ENCODE measurements at regions not wholly inside any gene's neighbourhood (a gene's known extent, or its start where the extent isn't known, plus 50 kb on each side); places are given as distances from the start of the nearest gene placed in this dataset.

DNA sequence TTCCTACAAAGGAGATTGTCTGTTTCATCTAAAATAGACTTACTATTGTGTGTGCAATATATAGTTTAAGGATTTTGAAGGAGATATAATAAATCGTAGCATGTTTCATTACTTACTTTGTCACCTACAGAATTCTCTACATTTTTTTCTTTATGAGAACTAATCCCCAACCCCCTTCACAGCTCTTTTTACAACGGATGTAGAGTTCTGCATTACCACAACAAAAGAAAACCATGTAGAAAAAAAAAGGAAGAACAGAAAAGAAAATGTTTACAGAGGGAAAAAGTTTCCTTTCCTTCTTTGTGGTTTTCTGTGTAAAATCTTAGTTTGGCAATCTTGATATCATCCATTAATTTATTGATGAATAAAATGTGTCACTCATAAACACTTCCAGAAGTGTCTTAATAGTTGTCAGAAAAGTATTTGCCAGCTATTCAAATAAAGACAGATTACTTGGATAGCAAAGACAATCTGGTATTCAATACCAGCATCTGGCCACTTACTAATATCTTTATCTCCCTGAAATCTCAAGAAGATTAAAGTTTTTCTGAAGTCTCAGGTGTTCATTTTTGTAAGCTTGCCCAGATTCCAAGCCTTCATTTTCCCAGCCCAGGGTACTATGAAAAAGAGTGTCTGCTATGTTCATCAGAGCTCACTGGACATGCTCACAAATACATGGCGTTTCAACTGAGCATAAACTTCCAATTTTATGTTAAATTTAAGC is 806.8 kb downstream of the PCDH19 start:
- Histone ChIP-seq H3K18ac (ENCODE audit: extremely low read depth, low read length) (no peak overlapping the region), H3K4me1 (replicated peaks in 1 of 4; ENCODE audit: control insufficient read depth in 3 of 4, insufficient read depth in 4 of 4, low read length in 3 of 4) (no peaks in the 10 kb centered on the region; a peak in 1 of 7 replicates), H3K4ac (replicated peaks; ENCODE audit: insufficient read length, low read depth, low read length) (no peak overlapping the region), H4K5ac (ENCODE audit: insufficient read length, low read depth, low read length) (peak overlapping the region; percentile 80), H3K9me3 (ENCODE audit: insufficient read depth in 2 of 2, low read depth in 1 of 2, low read length in 1 of 2) (no peaks in the 10 kb centered on the region), H3K9ac (replicated peaks in 1 of 4; ENCODE audit: extremely low read depth in 1 of 4, low read depth in 3 of 4, low read length in 3 of 4) (no peak overlapping the region), H2AK5ac (ENCODE audit: low read depth, low read length) (no peak overlapping the region), H3K79me1 (ENCODE audit: low read depth, low read length) (no peaks in the 10 kb centered on the region), H3K23ac (ENCODE audit: insufficient read length) (no peak overlapping the region), H3K14ac (ENCODE audit: insufficient read length) (no peak overlapping the region), H3K36me3 (ENCODE audit: control insufficient read depth in 2 of 4, insufficient read depth in 4 of 4, low read length in 3 of 4) (no peaks in the 10 kb centered on the region), H3K4me3 (ENCODE audit: extremely low read depth in 1 of 4, insufficient read depth in 2 of 4, low read depth in 3 of 4, low read length in 4 of 4) (peak overlapping the region in 1 of 4 experiments; percentile 12; a peak in 1 of 8 replicates), H2BK20ac (ENCODE audit: low read length) (no peak overlapping the region), H4K91ac (replicated peaks; ENCODE audit: insufficient read length, low read length) (no peak overlapping the region), H2BK12ac (ENCODE audit: low read depth, low read length) (no peak overlapping the region), H3K23me2 (ENCODE audit: low read depth, low read length) (no peaks in the 10 kb centered on the region), H3K27ac (ENCODE audit: low read depth, low read length) (no peak overlapping the region), H4K8ac (ENCODE audit: extremely low read depth, insufficient read depth, low read length) (no peak overlapping the region), H2AFZ (ENCODE audit: low read length) (no peak overlapping the region), H3K27me3 (replicated peaks in 1 of 4; ENCODE audit: control insufficient read depth in 3 of 4, extremely low read depth in 1 of 4, insufficient read depth in 3 of 4, low read length in 3 of 4) (no peaks in the 10 kb centered on the region), H3K56ac (replicated peaks; ENCODE audit: insufficient read length, low read depth, low read length) (no peak overlapping the region), H3K4me2 (ENCODE audit: insufficient read depth in 1 of 2, low read depth in 2 of 2, low read length in 2 of 2) (peak overlapping the region in 1 of 2 experiments; percentile 28; a peak in 2 of 4 replicates), H3K79me2 (ENCODE audit: control insufficient read depth in 1 of 2, insufficient read depth in 2 of 2, low read length in 2 of 2) (no peaks in the 10 kb centered on the region), H2BK5ac (ENCODE audit: low read depth, low read length) (no peak overlapping the region), H4K20me1 (replicated peaks in 1 of 2; ENCODE audit: control insufficient read depth in 1 of 2, insufficient read depth in 2 of 2, low read length in 2 of 2) (no peaks in the 10 kb centered on the region), H2BK15ac (ENCODE audit: low read length) (no peak overlapping the region), H2BK120ac (replicated peaks; ENCODE audit: low read depth, low read length) (no peak overlapping the region)
- DNase-seq (ENCODE audit: low read depth in 1 of 2, low spot score in 2 of 2) = no peak
- TF ChIP-seq KDM1A (IDR thresholded peaks at IDR 0.05; ENCODE audit: borderline replicate concordance, low read length) (no peak), BACH1 (IDR thresholded peaks at IDR 0.05; ENCODE audit: low read length) (no peak), HDAC2 (IDR thresholded peaks at IDR 0.05; ENCODE audit: borderline replicate concordance in 1 of 2, low read depth in 2 of 2, low read length in 2 of 2) (no peak), CBX5 (IDR thresholded peaks at IDR 0.05; ENCODE audit: low read depth, low read length) (no peak), SUZ12 (IDR thresholded peaks at IDR 0.05; ENCODE audit: low read length) (no peak), SP4 (IDR thresholded peaks at IDR 0.05; ENCODE audit: low read length) (no peak), TBP (IDR thresholded peaks at IDR 0.05; ENCODE audit: low read depth, low read length) (no peak), CEBPB (IDR thresholded peaks at IDR 0.05; ENCODE audit: low read depth, low read length) (no peak), SP2 (IDR thresholded peaks at IDR 0.05; ENCODE audit: low read length) (no peak), PHF8 (conservative IDR thresholded peaks at IDR 0.05; ENCODE audit: low read depth, low read length) (no peak), CHD2 (IDR thresholded peaks at IDR 0.05; ENCODE audit: low read length) (no peak), KDM5A (IDR thresholded peaks at IDR 0.05; ENCODE audit: low read length) (no peak)
- TF ChIP-seq, protein P1, sequence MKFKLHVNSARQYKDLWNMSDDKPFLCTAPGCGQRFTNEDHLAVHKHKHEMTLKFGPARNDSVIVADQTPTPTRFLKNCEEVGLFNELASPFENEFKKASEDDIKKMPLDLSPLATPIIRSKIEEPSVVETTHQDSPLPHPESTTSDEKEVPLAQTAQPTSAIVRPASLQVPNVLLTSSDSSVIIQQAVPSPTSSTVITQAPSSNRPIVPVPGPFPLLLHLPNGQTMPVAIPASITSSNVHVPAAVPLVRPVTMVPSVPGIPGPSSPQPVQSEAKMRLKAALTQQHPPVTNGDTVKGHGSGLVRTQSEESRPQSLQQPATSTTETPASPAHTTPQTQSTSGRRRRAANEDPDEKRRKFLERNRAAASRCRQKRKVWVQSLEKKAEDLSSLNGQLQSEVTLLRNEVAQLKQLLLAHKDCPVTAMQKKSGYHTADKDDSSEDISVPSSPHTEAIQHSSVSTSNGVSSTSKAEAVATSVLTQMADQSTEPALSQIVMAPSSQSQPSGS (IDR thresholded peaks at IDR 0.05; ENCODE audit: low read length) = no peak
- no peak for FAIRE-seq
- ChIA-PET CTCF (ENCODE audit: partially characterized antibody) (no interaction called here), POLR2A (ENCODE audit: partially characterized antibody) (no interaction called here)
- 18% methylated on average over 2 of the region's 3 CpGs; no CpG with 5 or more reads in 1 of the 2 experiments for WGBS, 2 experiments (ENCODE audit: extremely low coverage in 1 of 2, insufficient coverage in 1 of 2, insufficient read length in 1 of 2, insufficient replicate concordance in 2 of 2, low coverage in 1 of 2, low lambda C conversion rate in 2 of 2, missing lambda C conversion rate in 1 of 2)

Data from H1 (cell line).